GM19397 (cell line): ENCODE measurements at regions not wholly inside any gene's neighbourhood (a gene's known extent, or its start where the extent isn't known, plus 50 kb on each side); places are given as distances from the start of the nearest gene placed in this dataset.

Experiments used
- ATAC-seq: cut with Tn5 transposase; IDR thresholded peaks from one replicate; pipeline ENCODE4 v1.9.1; 2021; ENCODE audit warnings: mild to moderate bottlenecking, moderate library complexity; ENCODE audit not compliant: unreplicated experiment

GRCh38 chr1:96992871-96993270 lies 271.3 kb downstream of the PTBP2 start:
- ATAC-seq: no peak

- ATAC-seq: no peak
Measured at GRCh38 chr1:96995351-96995750, 273.8 kb downstream of the PTBP2 start.

GRCh38 chr1:96996001-96996400 lies 274.4 kb downstream of the PTBP2 start:
- ATAC-seq: no peak

GRCh38 chr1:96997717-96998116 lies 276.1 kb downstream of the PTBP2 start:
- ATAC-seq: no peak

GRCh38 chr1:96998466-96998865 lies 276.9 kb downstream of the PTBP2 start:
- ATAC-seq: no peak

- no peak for ATAC-seq
Measured at GRCh38 chr1:96999191-96999590, 277.6 kb downstream of the PTBP2 start.

- no peak for ATAC-seq
Measured at GRCh38 chr1:97004054-97004453, 282.5 kb downstream of the PTBP2 start.

GRCh38 chr1:97004743-97005142 lies 283.2 kb downstream of the PTBP2 start:
- ATAC-seq: no peak

GRCh38 chr1:97006044-97006661 lies 284.6 kb downstream of the PTBP2 start:
- no peak for ATAC-seq

- no peak for ATAC-seq
Measured at GRCh38 chr1:97007840-97008604, 286.4 kb downstream of the PTBP2 start.

- ATAC-seq: no peak
Measured at GRCh38 chr1:97010566-97011264, 289.1 kb downstream of the PTBP2 start.

- ATAC-seq: no peak
Measured at GRCh38 chr1:97013136-97013535, 291.6 kb downstream of the PTBP2 start.

- no peak for ATAC-seq
Measured at GRCh38 chr1:97013941-97014340, 292.4 kb downstream of the PTBP2 start.

GRCh38 chr1:97014426-97014825 lies 292.8 kb downstream of the PTBP2 start:
- ATAC-seq: no peak

- no peak for ATAC-seq
Measured at GRCh38 chr1:97017895-97018294, 296.3 kb downstream of the PTBP2 start.
